Activated gamma-delta T cell treated with Interleukin-2 at 50 U/mL for 16 hours (primary cell): ENCODE measurements at regions not wholly inside any gene's neighbourhood (a gene's known extent, or its start where the extent isn't known, plus 50 kb on each side); places are given as distances from the start of the nearest gene placed in this dataset.
"Not testable (repeated sequence)": the region's sequence is repeated elsewhere in the genome, so short reads cannot be mapped to it uniquely, and the experiment has no call there.

Source experiments
- DNase-seq: peaks from one replicate; pipeline ENCODE4 v3.0.0-alpha.2; 2020

DNA sequence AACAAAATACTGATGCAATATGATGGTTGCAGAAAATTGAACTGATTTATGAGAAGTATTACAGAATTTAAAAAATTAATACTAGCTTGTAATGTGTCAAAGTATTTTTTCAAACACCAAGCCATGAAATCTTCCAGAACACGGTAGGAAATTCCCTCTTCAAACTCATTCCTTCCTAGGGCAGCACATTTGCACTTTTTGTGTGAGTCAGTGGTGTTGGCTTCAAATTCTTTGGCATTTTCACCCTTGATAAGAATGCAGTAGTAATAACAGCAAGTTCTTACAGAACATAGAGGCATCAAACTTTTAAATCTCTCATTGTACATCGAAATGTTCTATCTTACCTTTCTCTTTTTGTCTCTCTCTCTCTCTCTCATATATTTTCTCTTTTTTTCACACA, 191.8 kb downstream of the CGGBP1 start:
- DNase-seq = no peak

DNA sequence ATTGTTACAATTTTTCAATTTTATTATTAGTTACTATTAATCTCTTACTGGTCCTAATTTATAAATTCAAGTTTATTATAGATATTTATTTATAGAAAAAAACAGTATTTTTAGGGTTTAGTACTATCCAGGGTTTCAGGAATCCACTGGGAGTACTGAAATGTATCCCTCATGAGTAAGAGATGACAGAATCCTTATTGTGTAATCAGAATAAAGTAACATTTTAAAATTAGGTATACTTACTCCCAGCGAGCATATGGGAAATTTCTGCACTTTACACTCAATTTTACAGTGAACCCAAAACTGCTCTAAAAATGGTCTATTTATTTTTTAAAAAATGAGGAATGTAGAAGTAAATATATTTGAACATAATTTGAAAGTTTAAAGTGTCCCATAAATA, 202.7 kb downstream of the CGGBP1 start:
- no peak for DNase-seq

DNA sequence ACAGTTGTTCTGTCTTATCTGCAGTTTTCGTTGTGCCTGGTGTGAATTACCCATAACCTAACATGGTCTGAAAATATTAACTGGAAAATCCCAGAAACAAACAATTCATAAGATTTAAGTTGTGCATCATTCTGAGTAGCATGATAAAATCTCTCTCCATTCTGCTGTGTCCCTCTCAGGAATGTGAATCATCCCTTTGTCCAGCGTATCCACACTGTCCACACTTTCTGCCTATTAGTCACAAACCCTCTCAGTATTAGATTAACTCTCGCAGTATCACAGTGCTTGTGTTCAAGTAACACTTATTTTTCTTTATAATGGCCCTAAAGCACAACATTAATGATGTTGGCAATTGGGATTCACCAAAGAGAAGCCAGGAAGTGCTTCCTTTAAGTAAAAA, 203.2 kb downstream of the CGGBP1 start:
- DNase-seq = no peak

GRCh38 chr3:87855211-87855610, 203.6 kb downstream of the CGGBP1 start:
- DNase-seq = no peak

- DNase-seq = no peak
Measured at GRCh38 chr3:87848003-87848402, 210.8 kb downstream of the CGGBP1 start.

DNA sequence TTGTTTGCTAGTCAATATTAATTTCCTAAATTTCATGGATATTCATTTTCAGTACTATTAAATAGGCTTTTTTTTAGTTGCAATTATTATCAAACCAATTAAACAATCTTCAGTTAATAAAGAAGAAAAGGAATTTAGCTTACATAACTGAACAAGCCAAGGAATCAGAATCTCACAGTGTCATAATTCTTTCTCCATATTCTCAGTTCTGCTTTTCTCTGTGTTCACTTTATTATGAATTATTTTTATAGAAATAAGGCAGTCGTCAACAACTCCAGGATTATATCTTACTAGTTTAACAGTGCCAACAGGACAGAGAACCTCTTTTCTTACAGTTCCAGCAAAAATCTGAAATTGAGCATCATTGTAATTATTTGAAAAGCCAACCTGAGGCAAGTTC, 221.7 kb downstream of the CGGBP1 start:
- DNase-seq = no peak

GRCh38 chr3:87836026-87836425, 222.8 kb downstream of the CGGBP1 start:
- no peak for DNase-seq

- DNase-seq = no peak
Measured at GRCh38 chr3:87835236-87835635, 223.6 kb downstream of the CGGBP1 start.

DNA sequence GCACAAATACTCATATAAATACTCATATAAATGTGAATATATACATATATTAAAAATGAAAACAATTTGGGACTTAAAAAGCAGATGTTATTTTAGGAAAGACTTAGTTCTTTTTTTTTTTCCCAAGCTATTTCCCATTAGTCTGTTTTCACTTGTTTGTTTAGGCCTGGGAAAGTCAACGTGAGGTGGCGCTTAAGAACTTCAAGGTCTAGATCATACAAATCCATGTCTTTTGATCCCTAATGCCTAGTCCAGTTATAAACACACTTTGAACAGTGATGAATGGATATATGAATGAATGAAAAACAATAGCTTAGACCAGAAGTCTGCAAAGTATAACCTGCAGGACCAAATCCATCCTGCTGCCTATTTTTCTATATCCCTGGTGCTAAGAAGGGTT, 224.5 kb downstream of the CGGBP1 start:
- no peak for DNase-seq

- no peak for DNase-seq
Measured at GRCh38 chr3:87833039-87833377, 225.8 kb downstream of the CGGBP1 start.

GRCh38 chr3:87828046-87828445, 230.8 kb downstream of the CGGBP1 start:
- no peak for DNase-seq

- no peak for DNase-seq
Measured at GRCh38 chr3:87822563-87822962, 236.2 kb downstream of the CGGBP1 start.

- DNase-seq = not testable (repeated sequence)
Measured at GRCh38 chr3:87813503-87813902, 245.3 kb downstream of the CGGBP1 start.

- DNase-seq = no peak
Measured at GRCh38 chr3:87811953-87812352, 246.9 kb downstream of the CGGBP1 start.

GRCh38 chr3:87810452-87811016, 248.3 kb downstream of the CGGBP1 start:
- no peak for DNase-seq

DNA sequence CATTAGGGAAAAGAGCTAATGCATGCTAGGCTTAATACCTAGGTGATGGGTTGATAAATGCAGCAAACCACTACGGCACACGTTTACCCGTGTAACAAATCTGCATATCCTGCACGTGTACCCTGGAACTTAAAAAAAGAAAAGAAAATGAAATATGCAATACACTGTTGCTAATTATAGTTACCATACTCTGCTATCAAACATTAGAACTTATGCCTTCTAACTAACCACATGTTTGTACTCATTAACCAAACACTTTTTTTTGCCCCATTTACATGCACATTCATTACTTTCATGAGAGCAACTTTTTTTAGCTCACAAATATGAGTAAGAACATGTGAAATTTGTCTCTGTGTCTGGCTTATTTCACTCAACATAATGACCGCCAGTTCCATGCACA, 253.1 kb downstream of the CGGBP1 start:
- no peak for DNase-seq

DNA sequence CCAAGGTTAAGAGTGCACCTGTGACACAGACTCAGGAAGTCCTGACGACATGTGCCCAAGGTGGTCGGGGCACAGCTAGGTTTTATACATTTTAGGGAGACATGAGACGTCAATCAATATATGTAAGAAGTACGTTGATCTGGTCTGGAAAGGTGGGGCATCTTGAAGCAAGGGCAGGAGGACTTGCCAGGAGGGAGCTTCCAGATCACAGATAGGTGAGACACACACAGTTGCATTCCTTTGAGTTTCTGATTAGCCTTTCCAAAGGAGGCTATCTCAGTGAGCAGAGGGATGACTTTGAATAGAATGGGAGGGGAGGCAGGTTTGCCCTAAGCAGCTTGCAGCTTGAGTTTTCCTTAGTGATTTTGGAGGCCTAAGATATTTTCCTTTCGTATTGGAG, 257.4 kb downstream of the CGGBP1 start:
- no peak for DNase-seq

DNA sequence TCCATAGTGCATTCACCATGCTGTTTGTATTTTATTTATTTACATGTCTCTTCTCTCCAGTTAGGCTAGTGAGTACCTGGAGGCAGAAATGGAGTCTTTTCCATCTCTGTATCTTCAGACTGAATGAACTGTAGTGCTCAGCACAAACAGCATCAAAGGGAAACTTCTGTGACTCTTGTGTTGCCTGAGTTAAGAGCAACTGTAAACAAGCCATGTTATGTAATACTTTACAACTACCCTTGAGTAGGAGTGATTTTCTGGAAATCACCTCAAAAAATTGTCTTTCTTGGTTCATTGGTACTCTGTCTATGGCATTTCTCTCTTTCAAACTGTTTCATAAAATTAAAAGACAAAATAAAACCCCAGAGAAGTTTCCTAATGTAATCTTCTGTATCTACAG, 258.3 kb downstream of the CGGBP1 start:
- DNase-seq = no peak

DNA sequence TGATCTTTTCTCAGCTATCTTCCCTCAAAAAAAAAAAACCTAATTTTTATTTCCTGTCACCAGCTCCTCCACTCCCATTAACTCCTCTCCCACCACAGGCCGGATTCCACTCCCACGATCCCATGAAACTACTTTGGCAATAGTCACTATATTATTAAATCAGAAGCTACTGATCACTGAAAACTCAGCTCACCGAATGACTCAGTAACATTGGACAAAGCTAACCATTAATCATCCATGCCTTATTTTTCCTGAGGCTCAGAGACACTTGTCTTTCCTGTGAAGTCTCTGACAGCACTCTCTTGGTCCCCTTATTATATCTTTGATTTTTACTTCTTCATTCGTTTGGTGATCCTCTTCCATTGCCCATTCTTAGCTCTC, 260.2 kb downstream of the CGGBP1 start:
- DNase-seq = no peak

DNA sequence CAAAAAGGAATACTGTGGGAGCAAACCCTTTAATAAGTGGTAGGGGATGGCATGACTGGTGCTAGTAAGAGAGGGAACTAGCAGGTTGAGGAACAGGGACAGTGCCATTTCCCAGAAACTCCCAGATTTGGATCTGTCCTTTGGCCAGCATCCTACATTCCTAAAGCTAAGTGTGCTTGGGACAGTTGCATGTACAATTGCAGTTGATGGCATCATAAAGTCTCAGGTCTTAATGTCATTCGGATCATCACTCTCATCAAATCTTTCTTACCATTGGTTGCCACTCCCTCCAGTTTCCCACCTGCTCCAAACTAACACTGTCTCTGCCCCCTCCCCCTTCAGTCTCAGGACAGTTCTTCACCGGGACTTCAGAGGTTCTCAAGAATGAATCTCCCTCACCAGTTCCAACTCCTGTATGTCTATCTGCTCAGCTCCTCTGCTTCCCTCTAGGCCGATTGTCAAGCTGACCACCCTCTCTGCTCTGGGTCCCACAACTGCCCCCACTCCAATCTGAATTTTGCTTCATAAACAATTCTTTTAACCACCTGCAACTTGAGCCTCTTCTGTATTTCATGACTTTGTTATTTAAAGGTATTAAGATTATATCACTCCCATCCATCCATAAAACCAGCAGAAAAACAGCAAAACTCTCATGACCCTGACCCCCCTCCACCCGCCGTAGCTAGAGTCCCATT, 260.8 kb downstream of the CGGBP1 start:
- DNase-seq = no peak

DNA sequence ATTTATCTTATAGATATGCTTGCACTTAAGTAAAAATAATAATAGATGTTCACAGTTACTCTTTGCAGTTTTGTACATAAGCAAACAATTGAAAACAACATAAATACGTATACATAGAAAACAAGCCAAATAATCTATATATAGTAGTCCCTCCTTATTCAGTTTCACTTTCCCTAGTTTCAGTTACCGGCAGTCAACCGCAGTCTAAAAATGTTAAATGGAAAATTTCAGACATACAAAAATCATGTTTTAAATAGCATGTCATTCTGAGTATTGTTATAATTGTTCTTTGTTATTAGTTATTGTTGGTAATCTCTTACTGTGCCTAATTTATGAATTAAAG, 262.0 kb downstream of the CGGBP1 start:
- DNase-seq = no peak

- no peak for DNase-seq
Measured at GRCh38 chr3:87796137-87796842, 262.5 kb downstream of the CGGBP1 start.

- DNase-seq = no peak
Measured at GRCh38 chr3:87795701-87796100, 263.1 kb downstream of the CGGBP1 start.

- no peak for DNase-seq
Measured at GRCh38 chr3:87793337-87793877, 265.4 kb downstream of the CGGBP1 start.
